NCI-H446 (cell line): ENCODE measurements at regions not wholly inside any gene's neighbourhood (a gene's known extent, or its start where the extent isn't known, plus 50 kb on each side); places are given as distances from the start of the nearest gene placed in this dataset.

Experiments used
- DNase-seq, 2 experiments: peaks; one replicate each; lab custom pipeline; 2025; lab: John Stamatoyannopoulos, UW

GRCh38 chr22:22094514-22094913, 111.9 kb upstream of the TOP3B start:
- DNase-seq = no peak

GRCh38 chr22:22093743-22094142, 111.2 kb upstream of the TOP3B start:
- DNase-seq = no peak

- DNase-seq = no peak
These were observed 110.4 kb upstream of the TOP3B start for GRCh38 chr22:22092974-22093373.

GRCh38 chr22:22092101-22092500, 109.5 kb upstream of the TOP3B start:
- DNase-seq = no peak

- DNase-seq = no peak
These were observed 108.9 kb upstream of the TOP3B start for GRCh38 chr22:22091400-22091878.

- no peak for DNase-seq
These were observed 108.2 kb upstream of the TOP3B start for GRCh38 chr22:22090650-22091399.

GRCh38 chr22:22089459-22090308, 107.1 kb upstream of the TOP3B start:
- no peak for DNase-seq

GRCh38 chr22:22088658-22089458, 106.3 kb upstream of the TOP3B start:
- no peak for DNase-seq

GRCh38 chr22:22087854-22088657, 105.5 kb upstream of the TOP3B start:
- no peak for DNase-seq

GRCh38 chr22:22086501-22087158, 104.0 kb upstream of the TOP3B start:
- DNase-seq = no peak

GRCh38 chr22:22085702-22086500, 103.3 kb upstream of the TOP3B start:
- DNase-seq = no peak

GRCh38 chr22:22084089-22084711, 101.6 kb upstream of the TOP3B start:
- DNase-seq = no peak

GRCh38 chr22:22082960-22083359, 100.4 kb upstream of the TOP3B start:
- DNase-seq = no peak

GRCh38 chr22:22082229-22082835, 99.7 kb upstream of the TOP3B start:
- no peak for DNase-seq

- DNase-seq = no peak
These were observed 97.7 kb upstream of the TOP3B start for GRCh38 chr22:22080270-22080669.

- DNase-seq = no peak
These were observed 97.0 kb upstream of the TOP3B start for GRCh38 chr22:22079404-22080148.

- DNase-seq = no peak
These were observed 95.7 kb upstream of the TOP3B start for GRCh38 chr22:22078329-22078728.

- DNase-seq = no peak
These were observed 94.5 kb upstream of the TOP3B start for GRCh38 chr22:22076932-22077703.
